Left cardiac atrium (tissue), 4 donors: ENCODE measurements at regions not wholly inside any gene's neighbourhood (a gene's known extent, or its start where the extent isn't known, plus 50 kb on each side); places are given as distances from the start of the nearest gene placed in this dataset.
A peak's percentile ranks its signal among the peaks of the same experiment; 100 is the strongest.

Source experiments
- ATAC-seq, 2 donors: fragments of 200-7000 bp; cut with Tn5 transposase; one replicate each; pipeline ENCODE4 v1.9.1; 2020; ENCODE audit warnings: mild to moderate bottlenecking in 2 of 2, moderate library complexity in 2 of 2
- DNase-seq: peaks from one replicate; pipeline ENCODE4 v3.0.0-alpha.2; 2020
- intact Hi-C, 2 donors: fragments of 100-400 bp; cut with DNase I; formaldehyde crosslinking; loops; one replicate each; pipeline versions ENCODE4 v1.14.1 to v1.15.1; 2022 to 2023
- donor health status: DM: no; HTN: yes; CAD: no.
- donor health status: DM: no; HTN: yes; CAD: no; lungs with severe emphysema.
- donor health status: DM: yes; HTN: yes; CAD: no.
- donor health status: Dilated cardiomyopathy.

DNA sequence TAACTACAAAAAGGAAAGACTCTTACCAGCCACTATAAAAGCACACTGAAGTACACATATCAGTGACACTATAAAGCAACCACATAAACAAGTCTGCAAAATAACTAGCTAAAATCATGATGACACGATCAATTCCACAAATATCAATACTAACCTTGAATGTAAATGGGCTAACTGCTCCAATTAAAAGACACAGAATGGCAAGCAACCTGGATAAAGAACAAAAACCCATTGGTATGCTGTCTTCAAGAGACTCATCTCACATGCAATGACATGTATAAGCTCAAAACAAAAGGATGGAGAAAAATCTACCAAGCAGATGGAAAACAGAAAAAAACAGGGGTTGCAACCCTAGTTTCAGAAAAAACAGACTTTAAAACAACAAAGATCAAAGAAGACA lies 59.7 kb upstream of the LYPLAL1 start:
- ATAC-seq (no peak), DNase-seq (no peak)
- intact Hi-C loops = no loop called here

DNA sequence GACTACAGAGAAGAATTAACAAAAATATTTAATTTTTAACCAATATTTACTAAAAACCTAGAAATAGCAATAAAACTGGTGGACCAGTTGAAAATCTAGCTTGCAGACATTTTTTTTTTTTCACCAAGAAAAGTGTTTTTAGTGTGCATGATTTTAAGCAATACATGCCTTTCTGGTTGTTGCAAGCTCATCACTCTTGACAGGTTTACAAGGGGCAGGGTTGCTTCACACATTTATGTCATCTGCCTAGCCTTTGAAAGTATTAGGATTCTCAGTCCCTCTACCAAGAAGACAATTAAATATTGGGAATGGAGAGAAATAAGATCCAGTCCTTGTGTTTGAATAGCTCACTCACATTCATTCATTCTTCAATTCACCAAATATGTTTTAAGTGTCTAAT lies 53.8 kb upstream of the LYPLAL1 start:
- no peak for DNase-seq
- intact Hi-C loops = no loop called here
- no peak for ATAC-seq

DNA sequence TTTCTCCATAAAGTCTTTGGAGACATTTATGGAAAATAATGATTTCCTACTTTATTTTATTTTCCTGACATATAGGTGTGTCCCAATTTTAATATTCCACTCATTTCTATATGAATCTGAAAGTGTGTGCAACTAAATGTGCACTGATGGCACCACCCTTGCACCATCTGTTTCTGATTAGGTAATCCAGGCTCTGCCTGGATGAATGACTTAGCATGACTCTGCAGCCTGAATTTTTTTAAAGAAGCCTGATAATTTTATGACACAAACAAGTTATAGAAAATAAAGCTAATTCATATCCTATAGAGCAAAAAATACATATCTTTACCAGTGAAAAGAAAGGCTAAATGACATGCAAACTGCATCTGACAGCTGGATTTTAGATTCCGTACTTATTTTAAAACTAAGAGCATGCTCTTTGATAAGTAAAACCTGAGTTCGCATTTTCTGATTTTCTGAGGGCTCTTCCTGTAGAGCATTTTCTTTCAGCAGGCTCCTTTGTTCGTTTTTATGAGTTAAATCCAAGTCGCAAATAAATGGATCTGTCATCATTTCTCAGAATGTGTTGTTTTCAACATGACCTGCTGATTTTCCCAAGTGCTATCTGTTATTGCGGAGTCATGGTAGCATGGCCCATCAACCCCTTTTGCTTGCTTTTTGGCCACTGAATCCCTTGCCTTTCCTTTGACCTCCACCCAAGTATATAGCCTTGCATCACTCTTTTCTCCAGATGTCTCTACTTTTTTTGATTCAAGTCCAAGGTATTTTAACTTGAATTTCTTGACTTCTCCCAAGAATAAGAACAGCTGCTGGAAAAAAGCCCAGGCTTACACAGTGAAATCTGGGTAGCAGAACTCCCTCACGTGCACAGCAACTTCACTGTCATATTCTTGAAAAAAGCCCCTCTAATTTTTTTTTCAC lies 52.8 kb upstream of the LYPLAL1 start:
- ATAC-seq (peak; percentile 86 to 90), DNase-seq (peak; percentile 24)
- intact Hi-C loops = no loop called here

DNA sequence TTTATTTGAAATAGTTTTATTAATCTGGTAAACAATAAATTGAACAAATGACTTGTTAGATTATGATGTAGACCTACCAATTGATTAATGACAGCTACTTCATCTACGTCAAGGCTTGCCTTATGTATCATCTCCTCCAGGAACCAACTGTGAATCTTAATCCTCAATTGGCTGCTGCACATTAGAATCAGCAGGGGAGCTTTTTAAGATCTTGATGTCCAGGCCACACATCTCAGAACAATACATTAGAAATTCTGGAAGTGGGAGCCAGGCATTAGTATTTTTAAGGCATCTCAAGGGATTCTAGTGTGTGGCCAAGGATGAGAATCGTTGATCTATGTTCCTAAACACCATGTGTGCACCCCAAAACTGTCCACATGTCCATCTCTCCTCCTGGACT lies 52.0 kb upstream of the LYPLAL1 start:
- intact Hi-C loops = no loop called here
- DNase-seq (no peak), ATAC-seq (no peak)

DNA sequence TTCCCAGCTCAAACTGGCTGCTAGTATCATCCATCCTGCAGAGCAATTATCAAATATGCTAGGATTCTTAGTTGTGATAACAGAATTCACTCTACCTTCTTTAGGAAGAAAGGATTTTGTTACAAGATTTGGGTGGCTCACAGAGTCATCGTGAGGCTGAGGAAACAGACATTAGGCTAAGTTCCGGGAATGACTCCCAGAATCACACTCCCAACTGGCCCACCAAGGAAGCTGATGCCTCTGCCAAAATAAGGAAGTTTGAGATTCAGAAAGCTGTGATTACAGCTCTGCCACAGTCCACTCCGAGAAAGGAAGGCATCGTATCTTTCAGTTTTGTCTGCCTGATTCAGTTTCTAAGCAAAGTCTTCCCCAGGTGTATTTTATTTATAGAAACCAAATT lies 50.6 kb upstream of the LYPLAL1 start:
- intact Hi-C loops = no loop called here
- DNase-seq (no peak), ATAC-seq (peak; percentile 37 to 53)
